Occipital lobe (tissue), 1 donor: ENCODE measurements at regions not wholly inside any gene's neighbourhood (a gene's known extent, or its start where the extent isn't known, plus 50 kb on each side); places are given as distances from the start of the nearest gene placed in this dataset.

Experiments
- DNase-seq: peaks from one replicate; lab custom pipeline; 2025; lab: John Stamatoyannopoulos, UW

DNA sequence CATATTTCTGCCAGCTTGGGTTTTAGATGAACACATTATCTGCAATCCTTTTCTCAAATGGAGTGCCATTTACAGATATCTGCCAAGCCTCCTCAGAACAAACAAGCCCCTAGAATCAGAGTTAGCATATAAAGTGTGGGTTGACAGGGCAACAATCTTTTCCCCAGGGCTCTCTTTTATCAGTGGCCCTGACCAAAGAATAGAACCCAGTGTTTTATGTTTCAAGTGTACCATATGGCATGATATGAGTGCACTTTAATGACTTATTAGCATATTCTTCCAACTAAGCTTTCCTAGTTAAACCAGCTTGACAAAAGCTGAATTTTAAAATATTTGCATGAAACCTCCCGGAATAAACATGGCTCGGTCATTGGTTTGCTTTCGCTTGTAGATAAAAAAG lies 57.3 kb downstream of the EVX1 start:
- DNase-seq, result no peak

- DNase-seq, result no peak
Observed at GRCh38 chr7:27300421-27300820, 57.8 kb downstream of the EVX1 start.

DNA sequence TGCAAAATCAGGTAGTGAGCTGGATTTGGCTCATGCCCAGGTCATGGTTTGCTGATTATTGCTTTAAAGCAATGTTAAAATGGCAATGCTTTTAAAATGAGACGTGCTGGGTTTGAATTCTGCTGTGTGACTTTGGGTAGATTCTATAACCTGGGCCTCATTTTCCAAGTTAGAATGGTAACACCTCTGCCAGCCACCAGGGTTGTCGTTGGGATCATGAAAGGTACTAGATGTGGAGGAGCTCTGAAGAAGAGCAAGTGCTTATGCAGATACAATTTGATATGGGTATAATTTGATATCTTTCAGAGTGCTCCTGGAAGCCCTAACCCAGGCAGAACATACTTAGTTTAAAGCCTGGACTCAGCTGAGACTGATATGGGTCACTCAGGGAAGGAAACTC lies 60.0 kb downstream of the EVX1 start:
- no peak for DNase-seq

DNA sequence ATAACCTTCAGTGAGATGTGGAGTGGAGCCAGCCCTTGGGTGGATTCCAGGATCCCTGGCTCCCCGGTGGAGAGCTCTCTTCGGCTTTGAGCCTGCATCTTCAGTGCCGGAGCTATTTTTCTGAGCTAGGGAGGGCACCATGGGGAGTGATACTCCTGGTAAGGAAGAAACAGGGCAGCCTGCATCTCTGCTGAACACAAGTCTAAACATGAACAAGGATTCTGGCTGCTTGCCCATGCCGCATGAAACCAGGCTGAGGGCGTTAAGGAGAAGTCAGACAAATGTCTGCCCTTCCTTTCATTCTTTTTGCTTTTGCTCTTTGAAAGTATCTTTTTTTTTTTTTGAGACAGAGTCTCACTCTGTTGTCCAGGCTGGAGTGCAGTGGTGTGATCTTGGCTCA lies 60.4 kb downstream of the EVX1 start:
- no peak for DNase-seq

GRCh38 chr7:27305854-27306253 lies 63.3 kb downstream of the EVX1 start:
- no peak for DNase-seq

- no peak for DNase-seq
Observed at GRCh38 chr7:27312820-27313219, 70.2 kb downstream of the EVX1 start.

DNA sequence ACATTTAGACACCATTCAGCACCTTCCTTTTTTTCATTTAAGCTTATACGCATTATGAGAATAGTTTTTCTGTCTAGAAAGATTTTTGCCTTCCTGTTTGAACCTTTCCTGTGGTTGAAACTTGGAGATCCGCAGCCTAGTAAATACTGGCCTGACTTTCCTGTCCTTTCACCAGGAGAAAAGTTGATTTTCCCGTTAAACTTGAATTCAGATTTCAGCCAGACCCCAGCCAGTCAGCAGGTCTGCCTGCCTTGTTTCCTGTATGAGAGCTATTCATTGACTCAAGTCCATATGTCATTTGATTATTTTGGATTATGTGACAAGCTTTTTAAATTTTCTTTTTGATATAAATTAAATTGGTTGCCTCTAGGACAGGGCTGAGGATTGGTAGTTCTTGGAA lies 71.5 kb downstream of the EVX1 start:
- no peak for DNase-seq

DNA sequence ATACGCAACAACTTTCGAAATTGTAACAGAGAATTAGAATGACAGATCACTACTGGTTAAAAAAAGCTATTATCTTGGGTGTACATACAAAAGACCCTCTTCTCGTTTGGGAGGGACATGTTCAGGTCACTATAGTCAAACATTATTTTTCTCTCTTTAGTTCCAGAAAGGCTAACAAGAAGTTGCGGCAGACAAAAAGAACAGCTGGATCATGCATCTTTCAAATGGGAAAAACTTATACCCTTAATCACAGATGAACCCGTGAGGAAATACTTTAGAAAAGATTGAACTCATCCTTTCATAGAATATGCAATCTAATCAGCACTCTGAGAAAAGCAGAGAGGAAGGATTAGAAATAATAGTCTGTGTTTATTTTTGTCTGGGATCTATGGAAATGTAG lies 72.5 kb downstream of the EVX1 start:
- DNase-seq, result no peak

GRCh38 chr7:27316311-27316710 lies 73.7 kb downstream of the EVX1 start:
- no peak for DNase-seq

GRCh38 chr7:27324246-27324645 lies 81.6 kb downstream of the EVX1 start:
- no peak for DNase-seq

GRCh38 chr7:27329909-27330308 lies 87.3 kb downstream of the EVX1 start:
- no peak for DNase-seq

GRCh38 chr7:27339478-27339877 lies 96.9 kb downstream of the EVX1 start:
- no peak for DNase-seq

DNA sequence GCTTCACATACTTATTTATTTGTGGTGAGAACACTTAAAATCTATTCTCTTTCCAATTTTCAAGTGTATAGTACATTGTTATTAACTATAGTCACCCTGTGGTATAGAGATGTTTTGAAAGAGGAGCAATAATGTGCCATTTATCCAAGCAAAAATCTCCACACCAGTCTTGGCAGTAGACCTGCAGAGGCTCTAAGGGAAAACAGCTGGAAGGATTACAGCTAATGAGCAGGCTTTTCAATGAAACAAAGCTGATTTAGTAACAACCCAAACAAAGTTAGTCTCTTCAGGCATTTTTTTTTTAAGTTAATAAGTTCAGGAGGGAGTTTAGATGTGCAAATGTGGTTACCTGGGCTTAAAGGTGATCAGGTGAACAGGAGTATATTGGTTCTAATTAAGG lies 101.9 kb downstream of the EVX1 start:
- DNase-seq, result no peak

GRCh38 chr7:27345164-27345887 lies 102.7 kb downstream of the EVX1 start:
- DNase-seq, result no peak

- no peak for DNase-seq
Observed at GRCh38 chr7:27345997-27346396, 103.4 kb downstream of the EVX1 start.

DNA sequence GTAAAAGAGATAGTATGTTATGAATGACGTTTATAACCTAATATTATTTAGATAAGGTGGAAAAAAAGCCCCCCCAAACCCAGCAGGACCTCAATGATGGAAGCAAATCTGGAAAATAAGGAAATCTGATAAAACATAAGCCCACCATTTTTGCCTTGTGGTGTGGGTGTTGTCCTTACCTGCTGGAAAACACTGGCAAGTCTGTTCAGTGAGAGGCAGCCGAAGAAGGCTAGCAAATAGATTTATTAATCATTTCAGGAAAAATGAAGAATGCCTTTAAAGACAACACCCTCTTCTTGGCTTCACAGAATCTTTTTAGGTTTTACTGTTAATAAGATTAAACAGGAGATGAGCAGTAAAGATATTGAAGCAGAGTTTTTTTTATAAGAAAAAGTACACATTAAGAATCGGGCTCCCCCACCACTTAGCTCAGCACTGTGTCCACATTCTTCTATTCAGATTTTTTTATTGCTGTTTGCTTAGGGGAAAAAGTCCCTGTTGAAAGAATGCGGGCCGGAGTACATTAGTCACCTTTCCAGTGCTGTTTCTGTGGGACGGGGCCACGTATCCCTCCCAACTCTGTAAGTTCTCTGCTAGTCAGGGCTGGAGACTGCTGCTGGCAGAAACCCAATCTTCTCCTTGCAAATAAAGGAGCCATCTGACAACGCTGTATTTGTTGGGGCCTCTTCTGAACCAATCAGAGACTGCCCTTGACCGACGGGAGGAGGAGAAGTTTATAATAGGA lies 104.1 kb downstream of the EVX1 start:
- no peak for DNase-seq

GRCh38 chr7:27347276-27347640 lies 104.7 kb downstream of the EVX1 start:
- no peak for DNase-seq

DNA sequence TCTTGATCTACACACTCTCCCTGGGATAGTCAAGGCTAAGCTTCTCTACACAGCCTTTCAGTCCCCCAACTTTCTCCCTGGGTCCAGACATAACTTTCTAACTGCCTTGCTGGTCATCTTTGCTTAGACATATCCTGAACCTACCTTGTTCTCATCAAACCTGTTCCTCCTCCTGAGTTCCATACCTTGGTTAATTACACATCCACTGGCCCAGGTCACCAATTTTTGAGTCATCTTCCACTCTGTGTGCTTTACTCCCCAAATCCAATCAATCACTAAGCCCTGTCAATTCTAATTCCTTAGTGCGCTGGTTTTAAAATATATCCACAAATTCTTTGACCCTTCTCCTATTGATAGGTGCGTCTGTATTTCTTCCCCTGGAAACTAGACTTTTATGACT lies 107.0 kb downstream of the EVX1 start:
- no peak for DNase-seq

DNA sequence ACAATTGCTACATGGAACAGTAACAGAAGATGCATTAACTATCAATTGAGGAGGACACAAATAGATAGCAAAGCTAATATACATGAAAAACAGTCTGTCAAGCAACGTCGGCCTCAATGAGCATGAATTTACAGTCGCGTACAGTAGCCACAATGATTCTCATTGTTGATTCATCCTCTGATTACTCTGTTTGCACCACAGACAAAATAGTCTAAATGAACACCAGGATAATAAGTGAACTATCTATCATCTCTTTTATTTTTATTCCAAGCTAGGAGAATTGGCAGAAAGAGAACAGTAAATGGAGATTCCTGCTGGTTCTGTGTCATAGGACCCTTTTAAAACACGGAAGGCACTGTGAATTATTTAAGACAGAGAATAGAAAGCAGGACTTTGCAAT lies 108.5 kb downstream of the EVX1 start:
- DNase-seq, result no peak

DNA sequence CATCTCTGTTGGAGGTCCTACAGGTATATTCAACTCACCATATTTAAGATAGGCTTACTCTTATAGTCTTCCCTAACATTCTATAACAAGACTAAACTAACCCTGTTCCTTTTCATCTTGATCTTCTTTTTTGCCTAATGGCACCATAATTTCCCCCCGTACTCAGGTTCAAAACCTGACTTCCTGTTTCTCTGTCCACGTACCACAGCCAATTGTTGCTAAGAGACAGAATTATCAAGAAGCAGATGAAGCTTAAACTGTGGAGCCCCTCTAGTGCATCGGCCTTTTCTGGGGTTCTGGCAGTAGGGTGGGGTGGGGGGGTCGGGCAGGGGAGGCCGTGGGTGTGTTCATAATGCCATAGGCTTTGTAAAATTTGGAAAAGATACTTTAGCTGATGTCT lies 109.2 kb downstream of the EVX1 start:
- DNase-seq, result no peak

DNA sequence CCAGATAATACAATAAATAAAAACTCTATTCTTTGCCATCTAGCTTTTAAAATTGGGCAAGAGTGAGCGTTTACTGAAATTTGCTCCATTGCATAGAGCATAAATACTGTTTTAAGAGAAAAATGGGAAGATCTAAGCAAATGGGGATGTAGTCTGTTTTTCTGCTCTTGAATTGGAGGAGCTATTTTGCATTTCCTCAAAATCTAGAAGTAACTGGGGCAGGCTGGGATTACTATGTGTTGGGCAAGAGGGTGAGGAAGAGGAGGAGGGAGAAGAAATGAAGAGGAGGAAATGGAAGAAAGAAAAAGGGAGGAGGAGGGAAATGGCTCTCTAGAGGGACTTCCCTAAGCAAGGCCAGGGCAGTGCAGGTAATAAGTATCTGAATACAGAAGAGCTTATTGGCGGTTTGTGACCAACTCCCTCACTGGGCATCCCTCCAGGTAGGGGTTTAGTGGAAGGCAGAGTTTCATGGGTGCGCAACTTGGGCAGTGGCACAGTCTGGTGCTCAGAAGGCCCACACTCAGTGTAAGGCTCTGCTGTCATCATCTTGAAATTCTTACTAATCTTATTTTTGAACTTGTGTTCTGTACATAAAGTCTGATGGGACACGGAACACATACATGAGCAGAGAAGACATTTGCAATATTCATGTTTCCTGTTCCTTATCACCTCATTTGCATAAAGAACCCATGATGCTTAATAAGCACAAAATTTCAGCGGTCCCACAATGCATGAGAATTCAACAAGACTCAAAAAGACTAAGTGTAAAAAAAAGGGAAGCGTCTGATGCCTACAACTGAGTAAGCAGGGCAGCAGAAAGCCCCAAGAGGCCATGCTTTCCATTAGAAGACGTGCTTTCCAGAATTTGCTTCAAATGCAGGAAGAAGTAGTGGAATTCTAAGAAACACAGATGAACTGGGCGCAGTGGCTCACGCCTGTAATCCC lies 116.9 kb downstream of the EVX1 start:
- DNase-seq, result no peak

DNA sequence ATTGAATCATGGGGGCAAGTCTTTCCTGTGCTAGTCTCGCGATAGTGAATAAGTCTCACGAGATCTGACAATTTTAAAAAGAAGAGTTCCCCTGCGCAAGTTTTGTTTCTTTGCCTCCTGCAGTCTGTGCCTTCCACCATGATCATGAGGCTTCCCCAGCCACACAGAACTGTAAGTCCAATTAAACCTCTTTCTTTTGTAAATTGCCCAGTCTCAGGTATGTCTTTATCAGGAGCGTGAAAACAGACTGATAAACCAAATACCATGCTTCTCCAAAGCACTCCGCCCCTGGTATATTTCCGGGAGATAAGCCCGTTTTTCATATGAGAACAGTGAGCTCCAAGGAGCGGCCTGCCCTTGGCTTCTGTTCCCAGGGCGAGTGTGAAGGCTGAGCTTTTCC lies 118.9 kb downstream of the EVX1 start:
- no peak for DNase-seq
